NCI-H748 treated with DMSO at 0.1 percent for 48 hours (cell line): ENCODE measurements at regions not wholly inside any gene's neighbourhood (a gene's known extent, or its start where the extent isn't known, plus 50 kb on each side); places are given as distances from the start of the nearest gene placed in this dataset.

ENCODE experiments used
- DNase-seq: peaks from one replicate; lab custom pipeline; 2025; lab: John Stamatoyannopoulos, UW

DNA sequence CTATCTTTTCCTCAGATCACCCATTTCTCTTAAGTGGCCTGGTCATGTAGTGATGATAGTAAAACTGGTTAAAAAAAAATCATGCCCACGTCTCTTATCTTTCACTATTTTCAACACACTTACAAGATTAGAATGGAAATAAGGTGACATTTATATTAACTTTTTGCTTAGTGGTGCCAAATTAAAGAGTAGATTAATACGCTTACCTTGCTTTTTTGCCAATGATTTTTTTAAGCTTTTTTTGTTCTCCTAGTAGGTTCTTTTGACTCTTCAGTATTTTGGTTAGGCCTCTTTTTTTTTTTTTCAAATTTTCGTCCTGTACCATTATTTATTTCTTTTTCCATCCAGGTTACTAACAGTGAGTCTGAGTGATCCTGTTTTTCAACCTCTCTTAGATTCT lies 147.9 kb downstream of the PTCSC3 start:
- DNase-seq = no peak

DNA sequence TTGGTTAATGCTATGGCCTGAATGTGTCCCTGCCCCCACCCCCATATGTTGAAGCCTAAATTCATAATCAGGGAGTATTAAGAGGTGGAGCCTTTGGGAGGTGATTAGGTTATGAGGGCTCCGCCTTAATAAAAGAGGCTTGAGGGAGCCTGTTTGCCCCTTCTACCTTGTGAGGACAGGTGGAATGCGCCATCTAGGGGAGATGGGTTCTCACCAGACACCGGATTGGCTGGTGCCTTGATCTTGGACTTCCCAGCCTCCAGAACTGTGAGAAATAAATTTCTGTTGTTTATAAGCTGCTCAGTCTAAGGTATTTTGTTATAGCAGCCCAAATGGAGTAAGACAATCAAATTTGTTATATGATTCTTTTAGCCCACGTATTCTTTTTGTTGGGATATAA lies 148.3 kb downstream of the PTCSC3 start:
- peak; percentile 14 for DNase-seq

DNA sequence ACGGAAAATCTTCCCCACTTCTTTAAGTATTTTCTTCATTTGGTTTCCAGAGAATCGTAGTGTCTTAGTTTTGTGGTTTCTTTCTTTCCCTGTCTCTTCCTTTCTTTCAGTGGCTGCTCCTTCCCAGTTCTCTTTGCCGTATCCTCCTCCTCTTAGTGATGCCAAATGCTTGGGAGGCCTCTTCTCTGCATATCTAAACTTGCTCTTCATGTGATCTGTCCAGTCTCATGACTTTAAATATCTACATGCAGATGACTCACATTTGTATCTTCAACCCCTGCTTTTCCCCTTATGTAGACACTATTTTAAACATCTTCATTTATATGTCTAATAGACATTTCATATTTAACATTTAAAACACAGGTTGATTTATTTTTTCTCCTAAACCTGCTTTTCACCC lies 149.2 kb downstream of the PTCSC3 start:
- DNase-seq = no peak

DNA sequence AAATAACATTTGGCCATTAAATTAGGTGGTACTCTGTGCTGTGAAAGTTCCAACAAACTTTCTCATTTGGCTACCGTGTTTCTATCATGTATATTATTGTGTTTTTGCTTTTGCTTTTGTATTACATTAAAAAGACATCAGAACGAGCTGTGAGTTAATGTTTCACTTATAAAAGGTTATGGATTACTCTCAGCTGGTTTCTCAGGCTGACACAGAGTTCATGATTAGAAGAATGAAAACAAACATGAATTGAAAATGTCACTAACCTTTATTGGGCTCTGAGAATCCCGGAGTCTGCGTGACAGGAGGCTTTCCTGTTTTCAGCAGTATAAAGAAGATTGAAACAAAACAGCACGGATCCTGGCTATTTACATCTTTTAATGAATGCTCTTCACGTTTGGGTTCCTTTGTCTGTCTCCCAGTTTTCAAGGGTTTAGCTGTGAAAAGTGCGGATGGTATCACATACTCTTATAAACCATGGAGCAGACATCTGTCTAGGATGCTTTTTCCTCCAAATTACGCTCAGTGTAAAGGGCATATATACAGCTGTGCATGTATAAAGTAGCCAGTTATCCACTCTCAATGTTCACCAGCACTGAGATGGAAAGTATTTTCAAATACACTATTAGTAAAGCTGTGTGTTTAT lies 153.6 kb downstream of the PTCSC3 start:
- peak; percentile 76 for DNase-seq

DNA sequence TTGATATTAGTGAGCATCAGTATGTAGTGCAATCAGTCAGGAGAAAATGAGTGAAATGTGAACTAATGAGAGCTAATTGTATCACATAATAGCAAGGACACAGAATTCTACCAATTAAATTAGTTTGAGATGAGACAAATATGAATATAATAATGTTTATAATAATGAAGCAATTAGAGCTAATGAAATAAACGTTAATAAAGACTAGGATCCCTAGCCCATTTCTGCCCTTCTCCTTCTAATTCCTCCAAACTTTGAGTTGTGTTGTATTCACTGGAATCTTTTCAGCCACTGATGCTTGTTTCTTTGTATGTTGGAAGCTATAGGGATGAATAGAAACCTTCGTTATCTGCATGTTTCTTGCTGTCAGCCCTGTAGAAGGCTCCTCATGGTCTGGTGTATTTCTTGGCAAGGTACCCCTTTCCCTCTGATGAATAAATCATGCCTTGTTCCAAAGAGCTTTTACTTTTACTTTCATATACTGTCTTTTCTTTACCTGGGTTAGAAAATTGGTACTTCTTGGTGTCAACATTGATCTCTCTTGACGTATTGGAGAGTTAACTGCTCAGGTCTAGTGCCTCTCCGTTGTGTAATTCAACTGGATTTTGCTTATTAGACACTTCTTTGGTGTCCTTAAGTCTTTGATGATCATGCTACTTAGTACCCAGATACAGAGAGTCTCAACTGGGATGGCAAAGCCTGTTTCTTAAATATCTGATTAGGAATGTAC lies 154.8 kb downstream of the PTCSC3 start:
- DNase-seq = peak; percentile 17

DNA sequence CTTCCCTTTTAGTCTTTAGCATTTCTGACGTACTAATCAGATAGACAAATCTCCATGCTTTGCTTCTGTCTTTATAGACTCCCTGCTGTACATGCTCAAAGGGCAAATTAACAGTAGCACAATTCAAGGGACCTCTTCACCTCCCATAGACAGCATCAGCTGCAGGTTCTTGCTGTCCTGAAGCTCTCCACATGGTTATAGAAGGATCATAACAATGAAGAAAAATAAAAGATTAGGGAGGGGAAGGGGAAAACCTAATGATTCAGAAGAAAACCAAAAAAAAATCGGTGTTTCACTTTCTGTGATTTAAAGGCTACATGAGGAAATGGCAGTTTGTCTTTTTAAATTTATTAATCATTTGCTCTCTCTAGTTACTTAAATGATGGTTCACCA lies 155.5 kb downstream of the PTCSC3 start:
- DNase-seq = peak; percentile 77

DNA sequence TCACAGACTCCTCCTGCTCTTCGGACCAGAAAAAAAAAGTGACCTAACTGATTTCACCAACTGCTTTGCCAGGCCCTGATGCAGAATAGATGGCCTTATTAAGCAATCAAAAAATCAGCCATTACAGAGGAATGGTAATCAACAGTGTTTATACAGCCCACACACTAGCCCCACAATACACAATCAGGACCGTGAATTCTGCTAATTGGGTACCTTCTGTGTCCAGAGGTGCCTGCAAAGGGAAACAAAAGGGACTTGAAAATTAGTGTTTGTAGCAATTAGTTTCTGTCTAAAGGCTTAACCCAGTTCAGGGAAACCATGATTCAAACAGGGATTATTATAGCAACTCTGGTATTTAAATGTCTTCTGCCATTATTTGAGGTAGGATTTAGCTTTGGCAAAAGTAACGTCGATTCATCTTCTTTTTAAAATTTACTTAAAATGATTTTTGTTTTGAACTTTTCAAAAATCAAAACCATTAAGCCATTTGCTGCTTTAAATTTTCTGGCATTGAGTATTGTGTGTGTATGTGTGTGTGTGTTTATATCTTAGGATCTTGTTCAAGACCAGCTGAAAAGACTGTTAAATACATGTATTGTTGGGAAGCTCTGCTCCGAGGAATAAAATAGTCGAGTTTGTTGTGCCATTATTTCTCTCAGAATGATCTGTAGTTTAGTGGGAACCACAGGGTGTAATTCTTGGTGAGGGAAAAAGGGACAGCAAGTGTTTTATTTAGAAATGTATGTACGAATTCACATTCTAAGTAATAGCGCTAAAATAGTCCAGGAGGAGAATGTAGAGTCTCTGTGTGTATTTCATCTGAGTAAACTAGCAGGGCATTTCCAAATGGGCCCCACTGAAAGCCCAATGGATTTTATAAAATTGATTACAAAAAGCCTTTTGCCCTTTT lies 156.1 kb downstream of the PTCSC3 start:
- peak; percentile 97 for DNase-seq

DNA sequence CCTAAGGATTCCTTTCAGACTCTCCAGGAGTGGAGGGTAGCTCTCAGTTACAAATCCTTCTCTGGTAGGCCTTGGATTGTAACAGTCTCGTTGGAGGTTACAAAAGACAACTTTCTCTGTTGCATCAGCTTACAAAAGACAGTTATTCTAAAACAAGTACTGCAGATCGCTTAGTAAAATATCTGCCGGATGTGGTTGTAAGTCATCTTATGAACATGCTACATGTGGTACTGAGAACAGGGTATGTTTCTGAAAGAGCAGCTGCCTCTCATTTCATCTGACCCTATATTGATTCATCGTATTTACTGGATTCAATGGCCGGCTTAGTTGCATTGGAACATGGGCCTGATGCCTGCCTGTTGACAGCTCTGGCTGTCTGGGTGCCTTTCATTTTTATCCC lies 157.4 kb downstream of the PTCSC3 start:
- DNase-seq = peak; percentile 62

DNA sequence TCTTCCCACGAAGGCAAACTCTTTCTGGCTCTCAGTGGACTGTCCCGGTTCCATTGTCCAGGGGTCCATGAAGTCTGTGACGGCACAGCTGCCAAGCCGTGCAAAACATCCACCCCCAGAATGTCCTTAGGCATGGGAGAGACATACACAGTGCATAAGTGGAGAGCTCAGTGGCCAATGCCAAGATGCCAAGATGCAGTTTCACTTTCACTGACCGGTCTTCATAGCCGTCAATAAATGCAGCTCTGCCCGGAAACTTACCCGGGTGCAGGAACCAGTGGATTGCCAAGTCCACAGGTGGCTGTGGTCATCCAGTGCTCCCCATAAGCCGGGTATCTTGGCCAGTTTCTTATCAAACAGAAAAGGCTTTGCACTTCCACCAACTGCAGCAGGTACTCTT lies 162.3 kb downstream of the PTCSC3 start:
- no peak for DNase-seq

DNA sequence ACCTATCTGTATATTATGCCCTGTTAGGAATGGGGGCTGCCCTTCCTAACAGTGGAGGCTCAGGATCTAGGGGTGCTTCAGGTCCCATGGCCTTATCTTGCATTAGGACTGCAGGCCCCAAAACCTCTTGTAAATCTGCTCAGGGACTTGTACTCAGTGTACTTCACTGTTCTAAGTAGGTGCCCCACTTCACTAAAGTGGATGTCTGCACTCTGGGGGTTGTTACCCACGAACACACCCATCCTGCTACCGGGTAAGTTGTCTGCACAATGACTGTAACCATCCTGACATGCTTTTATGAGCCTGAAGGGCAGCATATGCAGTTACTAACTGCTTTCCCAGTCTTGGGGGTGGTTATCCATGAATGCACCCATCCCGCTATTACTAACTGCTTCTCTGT lies 163.0 kb downstream of the PTCSC3 start:
- no peak for DNase-seq

DNA sequence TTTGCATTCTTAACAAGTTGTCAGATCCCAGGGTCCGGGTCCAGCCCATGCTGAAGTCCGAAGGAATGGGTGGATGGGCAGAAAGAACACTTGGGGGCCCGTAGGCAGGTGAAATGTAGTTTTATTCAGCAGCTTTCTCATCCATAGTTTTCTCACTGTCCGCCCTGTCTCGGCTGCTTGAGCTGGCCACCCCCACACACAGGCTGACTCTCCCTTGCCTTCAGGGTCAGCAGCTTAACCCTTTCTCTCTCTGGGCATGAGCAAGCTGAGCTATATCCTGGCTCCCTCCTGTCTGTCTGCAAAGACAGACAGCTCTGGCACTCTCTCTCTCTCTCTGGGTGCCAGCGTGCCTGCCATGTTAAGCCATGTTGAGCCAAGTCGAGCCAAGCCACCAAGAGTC lies 163.9 kb downstream of the PTCSC3 start:
- no peak for DNase-seq

DNA sequence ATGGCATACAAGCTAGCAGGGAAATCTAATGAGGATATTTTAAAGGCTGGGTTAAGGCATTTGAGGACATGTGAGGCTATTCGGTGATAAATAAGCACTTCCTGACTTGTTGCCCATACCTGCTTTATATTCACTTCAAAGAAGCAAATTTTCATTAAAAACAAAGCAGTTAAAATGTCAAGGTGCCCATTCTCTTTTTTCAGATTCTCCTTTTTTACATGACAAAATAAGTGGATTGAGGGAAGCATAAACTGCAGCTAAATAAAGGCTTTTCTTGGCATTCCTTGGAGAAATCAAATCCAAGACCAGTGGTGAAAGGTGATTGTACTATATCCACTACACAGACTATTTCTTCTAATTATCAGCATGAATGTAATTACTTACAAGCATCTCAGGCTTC lies 166.9 kb downstream of the PTCSC3 start:
- DNase-seq = no peak

DNA sequence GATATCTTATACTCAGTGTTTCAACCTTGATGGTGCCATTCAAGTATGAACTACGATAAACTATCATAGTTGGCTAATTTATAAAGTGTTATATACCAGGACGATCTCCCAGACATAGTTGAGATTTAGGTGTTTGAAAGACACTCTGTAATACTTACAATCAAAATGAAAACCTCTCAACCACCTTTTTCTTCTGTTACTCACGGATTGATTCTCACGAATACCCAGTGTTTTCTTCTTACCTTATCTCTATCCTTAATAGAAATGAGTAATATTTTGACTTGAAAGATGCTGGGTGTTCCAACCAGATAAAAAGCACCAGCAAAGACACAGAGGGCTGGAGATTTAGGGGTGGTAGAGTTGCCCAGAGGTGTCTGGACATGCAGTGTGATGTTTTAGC lies 169.9 kb downstream of the PTCSC3 start:
- DNase-seq = no peak

DNA sequence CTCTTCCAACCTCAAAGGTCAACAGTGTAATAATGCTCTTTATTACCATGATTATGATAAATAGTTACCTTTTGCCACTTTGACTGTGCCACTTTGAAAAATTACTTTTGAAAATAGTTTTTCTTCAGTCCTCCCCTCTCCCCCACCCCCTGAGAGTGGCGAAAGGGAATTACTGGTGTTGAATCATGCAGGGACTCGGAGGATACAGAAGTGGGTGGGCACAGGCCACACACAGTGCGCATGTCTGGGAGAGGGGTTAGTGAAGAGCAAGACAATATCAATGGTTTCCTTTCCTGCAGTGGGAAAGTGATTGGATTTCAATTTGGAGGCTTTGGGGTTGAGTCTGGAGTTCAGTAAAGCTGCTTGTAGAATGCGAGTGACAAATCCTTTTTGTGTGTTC lies 170.9 kb downstream of the PTCSC3 start:
- no peak for DNase-seq

DNA sequence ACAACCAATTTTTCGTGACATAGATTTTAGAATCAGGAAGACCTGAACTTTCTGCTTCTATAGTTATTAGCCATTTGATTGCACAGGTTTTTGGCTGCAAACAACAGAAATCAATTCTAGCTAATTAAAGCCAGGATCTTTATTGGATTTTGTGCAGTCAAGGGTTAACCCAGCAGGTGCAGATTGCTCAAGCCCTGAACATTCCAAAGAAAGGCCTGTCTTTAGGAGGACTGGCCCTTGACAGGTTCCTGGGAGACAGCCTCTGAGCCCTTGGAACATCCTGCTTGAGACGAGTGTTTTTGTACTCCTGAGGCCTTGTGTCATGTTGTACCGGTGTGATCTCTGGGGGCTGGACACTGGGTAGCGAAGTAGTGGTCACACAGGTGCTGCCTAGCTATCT lies 174.6 kb downstream of the PTCSC3 start:
- DNase-seq = no peak

DNA sequence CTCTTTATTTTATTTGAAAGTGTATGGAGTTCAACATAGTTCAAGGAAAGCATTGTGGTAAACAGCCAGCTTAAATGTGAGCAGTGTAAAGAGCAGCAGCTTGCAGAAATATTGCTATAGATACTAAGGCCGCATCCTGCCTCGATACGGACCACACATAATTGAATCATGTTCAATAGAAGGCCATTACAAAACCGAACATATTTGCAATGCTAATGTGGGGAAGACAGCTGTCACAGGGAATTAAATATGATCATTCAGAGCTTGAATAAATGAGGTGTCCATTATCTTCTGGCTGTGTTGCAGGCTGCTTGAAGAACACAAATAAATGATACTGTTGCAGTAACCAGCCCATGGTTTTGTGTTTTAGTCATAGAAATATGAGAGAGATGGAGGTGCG lies 173.2 kb downstream of the BRMS1L start:
- no peak for DNase-seq

DNA sequence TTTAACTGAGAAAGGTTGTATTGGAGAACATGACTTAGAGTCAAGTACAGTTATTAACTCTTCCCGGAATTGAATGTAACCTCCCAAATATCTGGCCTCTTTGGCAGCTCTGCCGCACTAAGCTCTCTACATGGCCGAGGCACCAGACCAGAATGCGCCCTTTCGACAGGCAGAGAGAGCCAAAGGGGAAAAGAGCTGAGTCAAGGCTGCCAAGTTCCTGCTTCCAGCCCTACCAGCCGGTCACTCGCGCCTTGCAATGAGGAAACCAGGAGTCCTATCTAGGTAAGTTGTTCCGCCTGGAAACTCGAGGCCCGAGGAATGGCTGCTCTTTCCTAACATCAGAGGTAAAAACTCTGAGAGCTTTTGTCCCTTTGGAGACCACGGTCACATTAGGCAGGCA lies 172.2 kb downstream of the BRMS1L start:
- DNase-seq = no peak

DNA sequence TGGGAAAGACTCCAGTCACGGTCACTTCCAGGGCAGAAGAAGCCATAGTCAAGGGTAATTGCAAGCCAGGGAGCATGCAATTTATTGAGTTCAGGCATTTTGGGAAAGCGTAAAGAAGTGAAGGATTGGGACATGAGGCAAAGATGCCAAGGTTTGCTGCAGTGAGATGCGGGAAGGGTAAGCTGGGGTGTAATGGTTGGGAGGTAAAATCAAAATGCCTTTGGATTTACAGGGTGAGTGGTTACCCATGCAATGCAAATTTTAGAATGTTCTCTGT lies 167.5 kb downstream of the BRMS1L start:
- no peak for DNase-seq

DNA sequence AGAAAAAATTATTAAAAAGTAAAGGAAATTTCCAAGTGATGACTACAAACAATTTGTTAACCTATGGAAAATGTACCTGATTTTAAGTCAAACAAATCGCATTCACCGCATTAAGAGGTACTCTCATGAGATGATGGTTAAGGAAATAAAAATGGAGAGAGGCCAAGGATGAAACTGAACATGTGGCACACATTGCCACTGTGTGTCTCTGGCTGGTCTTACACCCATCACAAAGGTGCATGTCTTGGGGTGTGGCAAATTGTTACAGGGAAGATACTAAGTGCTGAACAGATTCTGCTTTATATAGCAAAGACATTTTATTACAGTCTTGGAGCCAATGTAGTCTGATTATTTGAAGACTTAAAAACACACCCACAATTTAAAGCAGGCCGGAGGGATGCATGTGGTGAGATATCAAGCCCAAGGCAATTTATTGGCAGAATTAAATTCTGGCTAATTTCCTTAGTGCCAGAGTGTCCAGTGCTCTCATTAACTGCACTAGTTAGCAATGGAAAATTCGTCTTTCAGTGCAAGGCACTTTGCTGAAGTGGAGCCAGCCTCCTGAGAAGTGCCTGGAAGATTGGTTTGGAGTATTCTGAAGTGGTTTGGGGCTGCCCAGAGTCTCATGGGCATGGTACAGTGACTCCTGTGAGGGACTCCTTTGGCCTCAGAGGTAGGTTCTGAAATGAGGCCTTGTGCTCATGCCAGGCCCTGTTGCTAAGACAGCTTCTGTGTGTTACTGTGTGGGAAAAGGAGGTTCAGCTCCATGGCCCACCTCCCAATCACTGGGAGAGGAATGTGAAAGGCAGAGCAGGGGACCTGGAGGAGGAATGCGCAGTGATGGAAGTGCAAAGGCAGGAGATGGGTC lies 166.9 kb downstream of the BRMS1L start:
- DNase-seq = no peak

DNA sequence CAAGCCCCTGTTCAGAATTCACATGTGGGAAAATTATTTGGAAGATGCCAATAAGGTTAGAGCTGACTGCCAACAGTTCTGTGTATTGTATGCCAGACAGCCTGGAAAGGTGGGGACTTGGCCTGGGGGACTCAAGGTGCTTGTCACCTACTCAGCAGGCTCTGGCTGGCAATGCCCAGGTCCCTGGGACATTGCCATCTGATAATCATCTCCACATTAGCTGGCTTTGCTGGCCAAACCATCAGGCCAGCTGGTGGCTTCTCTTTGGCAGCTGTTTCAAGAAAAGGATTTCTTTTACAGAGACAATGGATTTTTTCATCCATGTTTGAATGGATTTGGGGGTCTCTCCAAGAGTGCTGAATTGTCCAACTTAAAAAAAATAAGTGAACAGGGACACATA lies 165.2 kb downstream of the BRMS1L start:
- DNase-seq = no peak

DNA sequence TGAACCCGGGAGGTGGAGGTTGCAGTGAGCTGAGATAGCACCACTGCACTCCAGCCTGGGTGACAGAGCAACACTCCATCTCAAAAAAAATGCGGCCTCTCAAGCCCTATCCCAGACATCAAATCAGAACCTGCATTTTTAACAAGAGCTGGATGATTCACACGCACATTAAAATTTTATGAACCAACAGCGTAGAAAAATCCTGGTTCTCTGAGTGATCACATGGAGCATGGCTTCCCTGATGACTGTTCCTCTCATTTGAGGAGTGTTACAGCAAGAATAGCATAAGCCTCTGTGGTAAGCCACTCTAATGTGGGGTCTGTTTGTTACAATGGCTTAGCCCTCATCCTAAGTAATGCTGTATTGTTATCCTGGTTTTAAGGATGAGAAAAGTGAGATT lies 163.6 kb downstream of the BRMS1L start:
- no peak for DNase-seq

DNA sequence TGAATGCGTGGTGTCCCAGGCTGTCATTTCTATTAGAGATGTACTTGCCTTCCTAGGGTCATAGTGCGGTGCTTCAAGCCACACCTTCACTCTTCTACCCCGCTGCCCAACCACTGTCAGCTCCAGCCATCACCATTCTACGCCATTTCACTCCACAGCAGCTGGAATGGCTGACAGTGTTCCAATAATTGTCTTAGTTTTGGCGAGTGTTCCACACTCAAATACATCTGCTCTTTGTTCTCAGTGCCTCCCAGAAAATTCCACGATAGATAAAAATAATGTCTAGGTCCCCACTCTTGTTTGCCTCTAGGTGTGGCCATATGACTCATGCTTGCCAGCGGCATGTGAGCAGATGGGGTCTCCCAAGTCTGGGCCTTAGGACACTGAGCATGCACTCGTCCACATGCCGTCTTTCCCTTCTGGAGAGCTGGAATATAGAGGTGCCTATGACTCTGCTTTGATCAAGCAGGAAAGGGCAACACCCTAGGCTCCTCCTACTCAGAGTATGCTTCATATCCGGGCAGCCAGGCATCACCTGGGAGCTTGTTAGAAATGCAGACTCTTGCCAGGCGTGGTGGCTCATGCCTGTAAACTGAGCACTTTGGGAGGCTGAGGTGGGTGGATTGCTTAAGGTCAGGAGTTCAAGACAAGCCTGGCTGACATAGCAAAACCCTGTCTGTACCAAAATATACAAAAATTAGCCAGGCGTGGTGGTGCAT lies 163.0 kb downstream of the BRMS1L start:
- DNase-seq = no peak
